ENCODE measurements at regions not wholly inside any gene's neighbourhood (a gene's known extent, or its start where the extent isn't known, plus 50 kb on each side); places are given as distances from the start of the nearest gene placed in this dataset.
"Not testable (repeated sequence)": the region's sequence is repeated elsewhere in the genome, so short reads cannot be mapped to it uniquely, and the experiment has no call there.

DNA sequence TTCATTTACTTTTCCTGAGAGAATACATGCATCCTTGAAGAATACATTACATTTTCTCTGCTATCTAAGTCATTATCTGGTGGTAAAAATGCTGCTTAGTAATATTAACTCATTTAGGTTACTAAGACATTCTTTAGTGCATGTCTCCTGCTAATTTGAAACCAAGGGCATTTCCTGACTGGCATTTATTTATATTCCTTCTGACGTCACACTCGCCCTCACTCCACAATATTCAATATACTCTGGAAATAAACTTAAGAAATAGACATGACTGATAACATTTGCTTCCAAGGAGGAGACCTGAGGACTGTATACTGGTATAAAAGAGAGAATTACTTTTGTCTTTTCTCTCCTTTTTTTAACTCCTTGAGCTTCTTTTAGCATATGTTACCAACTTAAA lies 619.5 kb upstream of the SMIM31 start:
- TF ChIP-seq, protein P1, sequence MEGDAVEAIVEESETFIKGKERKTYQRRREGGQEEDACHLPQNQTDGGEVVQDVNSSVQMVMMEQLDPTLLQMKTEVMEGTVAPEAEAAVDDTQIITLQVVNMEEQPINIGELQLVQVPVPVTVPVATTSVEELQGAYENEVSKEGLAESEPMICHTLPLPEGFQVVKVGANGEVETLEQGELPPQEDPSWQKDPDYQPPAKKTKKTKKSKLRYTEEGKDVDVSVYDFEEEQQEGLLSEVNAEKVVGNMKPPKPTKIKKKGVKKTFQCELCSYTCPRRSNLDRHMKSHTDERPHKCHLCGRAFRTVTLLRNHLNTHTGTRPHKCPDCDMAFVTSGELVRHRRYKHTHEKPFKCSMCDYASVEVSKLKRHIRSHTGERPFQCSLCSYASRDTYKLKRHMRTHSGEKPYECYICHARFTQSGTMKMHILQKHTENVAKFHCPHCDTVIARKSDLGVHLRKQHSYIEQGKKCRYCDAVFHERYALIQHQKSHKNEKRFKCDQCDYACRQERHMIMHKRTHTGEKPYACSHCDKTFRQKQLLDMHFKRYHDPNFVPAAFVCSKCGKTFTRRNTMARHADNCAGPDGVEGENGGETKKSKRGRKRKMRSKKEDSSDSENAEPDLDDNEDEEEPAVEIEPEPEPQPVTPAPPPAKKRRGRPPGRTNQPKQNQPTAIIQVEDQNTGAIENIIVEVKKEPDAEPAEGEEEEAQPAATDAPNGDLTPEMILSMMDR (IDR thresholded peaks at IDR 0.05): no peak
- no peak overlapping the region for H3K4me3 Mint-ChIP-seq
- no peaks in the 10 kb centered on the region for H3K27me3 Mint-ChIP-seq (ENCODE audit: low read depth, poor library complexity)
- no peak for DNase-seq
- H3K36me3 Mint-ChIP-seq (ENCODE audit: low read depth): no peaks in the 10 kb centered on the region
- no peak overlapping the region for H3K27ac Mint-ChIP-seq
- no peaks in the 10 kb centered on the region for H3K4me1 Mint-ChIP-seq
- peaks cover 2% of the 10 kb centered on the region for H3K9me3 Mint-ChIP-seq

DNA sequence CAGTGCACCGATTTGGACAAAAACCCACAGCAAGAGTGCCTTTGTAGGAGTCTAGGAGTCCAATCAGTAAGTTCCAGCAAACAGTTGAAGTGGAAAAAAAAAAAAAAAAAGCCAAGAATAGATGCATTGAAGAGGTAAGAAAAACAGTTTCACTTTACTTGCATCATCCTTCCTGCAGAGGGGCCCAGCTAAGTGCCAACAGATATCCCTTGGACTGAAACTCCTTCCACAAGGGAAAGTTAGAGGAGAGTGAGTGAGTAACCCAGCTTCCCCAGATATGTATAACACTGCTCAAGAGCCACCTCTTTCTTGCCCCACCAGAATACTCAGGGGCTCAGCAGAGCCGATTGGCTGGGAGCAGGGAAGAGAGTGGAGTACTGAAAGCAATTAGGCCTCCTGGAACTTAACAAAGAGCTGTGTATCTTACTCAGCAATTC lies 617.7 kb upstream of the SMIM31 start:
- TF ChIP-seq, protein P1 (IDR thresholded peaks at IDR 0.05): no peak
- Mint-ChIP-seq H3K36me3 (ENCODE audit: low read depth) (no peaks in the 10 kb centered on the region), H3K27ac (peak overlapping the region; percentile 13), H3K4me1 (no peaks in the 10 kb centered on the region), H3K27me3 (ENCODE audit: low read depth, poor library complexity) (no peaks in the 10 kb centered on the region), H3K9me3 (peaks cover 7% of the 10 kb centered on the region), H3K4me3 (no peak overlapping the region)
- no peak for DNase-seq

DNA sequence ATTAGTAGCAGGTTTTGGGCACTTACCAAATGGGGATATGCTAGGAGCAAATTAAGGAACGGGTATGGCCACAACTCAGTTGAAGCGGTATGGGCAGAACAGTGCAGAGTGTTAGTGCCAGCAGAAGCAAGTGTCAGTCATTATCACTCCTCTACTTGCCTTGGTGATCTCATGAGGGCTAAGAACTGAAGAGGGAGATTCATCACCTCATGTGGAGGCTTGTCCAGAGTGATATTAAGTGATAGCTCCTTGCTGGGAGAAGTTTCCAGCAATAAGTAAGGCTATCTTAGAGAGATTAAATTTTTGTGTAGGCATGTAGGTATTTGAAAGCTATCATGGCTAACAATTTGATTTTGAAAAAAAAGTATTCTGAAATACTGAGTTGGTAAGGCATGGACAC lies 615.4 kb upstream of the SMIM31 start:
- H3K9me3 Mint-ChIP-seq: peaks cover 7% of the 10 kb centered on the region
- DNase-seq: no peak
- no peaks in the 10 kb centered on the region for H3K36me3 Mint-ChIP-seq (ENCODE audit: low read depth)
- H3K27me3 Mint-ChIP-seq (ENCODE audit: low read depth, poor library complexity): no peaks in the 10 kb centered on the region
- no peaks in the 10 kb centered on the region for H3K4me1 Mint-ChIP-seq
- no peak overlapping the region for H3K4me3 Mint-ChIP-seq
- TF ChIP-seq, protein P1 (IDR thresholded peaks at IDR 0.05): no peak
- no peak overlapping the region for H3K27ac Mint-ChIP-seq

DNA sequence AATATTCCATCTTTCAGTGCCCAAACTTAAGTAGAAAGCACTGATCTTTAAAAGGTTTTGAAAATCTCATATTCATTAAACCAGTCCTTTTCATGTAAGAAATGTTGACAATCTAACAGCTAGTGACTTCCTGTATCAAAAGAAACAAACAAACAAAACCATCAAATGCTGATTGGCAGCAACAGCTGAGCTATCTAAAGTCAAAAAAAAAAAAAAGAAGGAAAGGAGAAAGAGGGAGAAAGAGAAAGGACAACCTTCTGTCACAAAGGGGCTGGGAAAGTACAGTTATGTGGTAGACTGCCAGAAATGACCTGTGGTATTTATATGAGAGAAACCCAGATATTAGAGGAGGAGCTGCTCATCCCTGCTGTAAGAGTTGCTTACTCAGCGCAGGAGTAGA lies 614.6 kb upstream of the SMIM31 start:
- Mint-ChIP-seq H3K4me1 (no peaks in the 10 kb centered on the region), H3K27ac (no peak overlapping the region), H3K36me3 (ENCODE audit: low read depth) (no peaks in the 10 kb centered on the region), H3K9me3 (peaks cover 11% of the 10 kb centered on the region), H3K27me3 (ENCODE audit: low read depth, poor library complexity) (no peaks in the 10 kb centered on the region), H3K4me3 (no peak overlapping the region)
- no peak for DNase-seq
- TF ChIP-seq, protein P1 (IDR thresholded peaks at IDR 0.05): no peak

DNA sequence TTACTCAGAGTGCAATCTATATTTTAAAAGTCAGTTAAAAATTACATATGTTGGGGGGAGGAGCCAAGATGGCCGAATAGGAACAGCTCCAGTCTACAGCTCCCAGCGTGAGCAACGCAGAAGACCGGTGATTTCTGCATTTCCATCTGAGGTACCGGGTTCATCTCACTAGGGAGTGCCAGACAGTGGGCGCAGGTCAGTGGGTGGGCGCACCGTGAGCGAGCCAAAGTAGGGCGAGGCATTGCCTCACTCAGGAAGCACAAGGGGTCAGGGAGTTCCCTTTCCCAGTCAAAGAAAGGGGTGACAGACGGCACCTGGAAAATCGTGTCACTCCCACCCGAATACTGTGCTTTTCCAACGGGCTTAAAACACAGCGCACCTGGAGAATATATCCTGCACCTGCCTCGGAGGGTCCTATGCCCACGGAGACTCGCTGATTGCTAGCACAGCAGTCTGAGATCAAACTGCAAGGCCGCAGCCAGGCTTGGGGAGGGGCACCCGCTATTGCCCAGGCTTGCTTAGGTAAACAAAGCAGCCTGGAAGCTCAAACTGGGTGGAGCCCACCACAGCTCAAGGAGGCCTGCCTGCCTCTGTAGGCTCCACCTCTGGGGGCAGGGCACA lies 612.1 kb upstream of the SMIM31 start:
- H3K4me1 Mint-ChIP-seq; DNase-seq; H3K36me3 Mint-ChIP-seq (ENCODE audit: low read depth); H3K27ac Mint-ChIP-seq; H3K27me3 Mint-ChIP-seq (ENCODE audit: low read depth, poor library complexity); H3K4me3 Mint-ChIP-seq: not testable (repeated sequence)
- peaks cover 13% of the 10 kb centered on the region for H3K9me3 Mint-ChIP-seq

DNA sequence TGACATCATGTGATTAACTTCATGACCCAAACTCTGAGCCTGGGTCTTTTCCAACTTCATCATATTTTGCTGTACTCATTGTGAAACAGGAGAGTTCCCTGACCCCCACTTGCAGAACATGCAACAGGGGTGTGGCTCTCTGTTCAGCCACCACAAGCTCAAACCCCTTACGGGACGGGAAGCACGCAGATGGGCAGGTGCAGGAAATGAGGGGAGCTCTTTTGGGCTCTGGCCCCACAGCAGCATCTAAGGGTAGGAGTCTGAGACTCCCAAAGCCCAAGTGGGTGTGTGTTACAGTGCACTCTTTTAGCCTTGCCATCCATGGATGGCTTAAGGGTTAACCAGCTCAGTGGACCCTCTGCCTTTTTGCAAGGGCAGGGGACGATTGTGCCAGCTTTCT lies 599.5 kb upstream of the SMIM31 start:
- TF ChIP-seq, protein P1 (IDR thresholded peaks at IDR 0.05): no peak
- no peaks in the 10 kb centered on the region for H3K27me3 Mint-ChIP-seq (ENCODE audit: low read depth, poor library complexity)
- no peak overlapping the region for H3K4me3 Mint-ChIP-seq
- H3K36me3 Mint-ChIP-seq (ENCODE audit: low read depth): no peaks in the 10 kb centered on the region
- no peak overlapping the region for H3K27ac Mint-ChIP-seq
- DNase-seq: no peak
- no peaks in the 10 kb centered on the region for H3K4me1 Mint-ChIP-seq
- no peaks in the 10 kb centered on the region for H3K9me3 Mint-ChIP-seq

All from nephron progenitor cell (in vitro differentiated cells).